CD4-positive, alpha-beta memory T cell (primary cell): ENCODE measurements at regions not wholly inside any gene's neighbourhood (a gene's known extent, or its start where the extent isn't known, plus 50 kb on each side); places are given as distances from the start of the nearest gene placed in this dataset.

Source experiments
- CTCF ChIA-PET: fragments of 350-600 bp; sonication (Branson Sonifier 250); formaldehyde crosslinking; loops from one replicate; lab custom pipeline; 2021; ENCODE audit warnings: inconsistent platforms; ENCODE audit not compliant: partially characterized antibody; lab: Charles Lee
- POLR2A ChIA-PET: fragments of 350-600 bp; sonication (Branson Sonifier 250); formaldehyde crosslinking; loops from one replicate; lab custom pipeline; 2021; ENCODE audit not compliant: partially characterized antibody; lab: Charles Lee
- DNase-seq, 5 donors: peaks; one replicate each; pipeline versions ENCODE4 v3.0.0 to v3.0.0-alpha.2; 2020 to 2022; ENCODE audit warnings: mixed read lengths in 1 of 5
- H3K27ac ChIP-seq: one replicate; pipeline ENCODE4 v1.7.0; 2013; ENCODE audit warnings: low read depth, low read length
- H3K27me3 ChIP-seq: 2 replicates; pipeline ENCODE4 v1.7.0; 2013; ENCODE audit warnings: mild to moderate bottlenecking, low read length, moderate library complexity; ENCODE audit not compliant: insufficient read depth
- H3K36me3 ChIP-seq: 2 replicates; pipeline ENCODE4 v1.7.0; 2013; ENCODE audit warnings: mild to moderate bottlenecking, low read length, moderate library complexity; ENCODE audit not compliant: insufficient read depth
- H3K4me1 ChIP-seq: 2 replicates; pipeline ENCODE4 v1.7.0; 2013; ENCODE audit warnings: mild to moderate bottlenecking, low read length, moderate library complexity; ENCODE audit not compliant: insufficient read depth
- H3K4me3 ChIP-seq, 2 donors: one replicate each; pipeline ENCODE4 v1.7.0; 2013; ENCODE audit warnings: low read length in 2 of 2, mild to moderate bottlenecking in 1 of 2
- H3K9me3 ChIP-seq, 2 donors: one replicate each; pipeline ENCODE4 v1.7.0; 2013; ENCODE audit warnings: low read length in 2 of 2, control low read depth in 1 of 2; ENCODE audit not compliant: control insufficient read depth in 1 of 2
- H3K27ac Mint-ChIP-seq, 7 donors: one replicate each; pipeline ENCODE4 v1.8.0; 2020 to 2021; ENCODE audit warnings: mixed read lengths in 7 of 7, mild to moderate bottlenecking in 6 of 7, inconsistent platforms in 3 of 7, moderate library complexity in 3 of 7
- H3K27me3 Mint-ChIP-seq, 2 donors: one replicate each; pipeline ENCODE4 v1.8.0; 2020 to 2021; ENCODE audit warnings: mixed read lengths in 2 of 2
- H3K36me3 Mint-ChIP-seq, 2 donors: one replicate each; pipeline ENCODE4 v1.8.0; 2020 to 2021; ENCODE audit warnings: mixed read lengths in 2 of 2, inconsistent platforms in 1 of 2, mild to moderate bottlenecking in 1 of 2
- H3K4me1 Mint-ChIP-seq, 4 donors: one replicate each; pipeline ENCODE4 v1.8.0; 2020 to 2021; ENCODE audit warnings: mixed read lengths in 4 of 4, mild to moderate bottlenecking in 1 of 4
- H3K4me3 Mint-ChIP-seq, 8 donors: one replicate each; pipeline ENCODE4 v1.8.0; 2020 to 2021; ENCODE audit warnings: mixed read lengths in 8 of 8, mild to moderate bottlenecking in 7 of 8, moderate library complexity in 6 of 8, inconsistent platforms in 3 of 8
- H3K9me3 Mint-ChIP-seq, 8 donors: one replicate each; pipeline ENCODE4 v1.8.0; 2020 to 2021; ENCODE audit warnings: mixed read lengths in 8 of 8, mild to moderate bottlenecking in 5 of 8, inconsistent platforms in 3 of 8, moderate library complexity in 1 of 8
- intact Hi-C: fragments of 100-400 bp; cut with micrococcal nuclease; formaldehyde crosslinking; loops from one replicate; pipeline ENCODE4 v1.15.1; 2023

DNA sequence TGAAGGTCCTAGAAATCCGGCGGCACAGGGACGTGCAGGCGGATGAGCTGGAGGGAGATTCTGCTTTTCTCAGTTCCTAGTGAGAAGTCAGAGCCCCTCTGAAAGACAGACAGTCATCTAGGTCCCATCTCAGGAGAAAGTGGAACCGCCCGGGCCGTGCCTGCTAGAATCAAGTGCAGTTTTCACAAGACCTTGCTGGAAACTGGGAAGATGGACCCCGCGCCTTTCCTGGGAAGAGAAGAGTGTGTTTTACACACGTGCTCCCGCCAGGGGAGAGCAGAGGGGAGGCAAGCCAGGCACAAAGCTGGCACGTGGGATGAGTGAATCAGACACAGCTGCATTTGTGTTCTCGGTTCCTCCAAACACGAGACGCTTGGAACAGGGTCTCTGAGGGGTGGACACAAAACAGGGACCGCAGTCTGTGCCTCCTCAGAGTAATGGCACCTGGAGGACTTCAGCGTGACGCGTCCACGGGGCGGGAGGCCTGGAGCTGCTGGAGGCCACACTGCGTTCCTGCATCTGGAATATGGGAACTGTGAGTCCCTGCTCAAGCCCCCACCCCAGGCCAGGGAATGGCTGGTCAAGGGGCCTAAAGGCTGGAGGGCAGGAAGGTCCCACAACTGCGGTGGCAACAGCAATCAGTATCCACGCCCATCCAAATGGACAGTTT, 218.3 kb downstream of the BRD1 start:
- H3K9me3 Mint-ChIP-seq = peaks cover 0 to 22% (median 19%) of the 10 kb centered on the region in 8 donors
- H3K27me3 Mint-ChIP-seq = no peaks in the 10 kb centered on the region

DNA sequence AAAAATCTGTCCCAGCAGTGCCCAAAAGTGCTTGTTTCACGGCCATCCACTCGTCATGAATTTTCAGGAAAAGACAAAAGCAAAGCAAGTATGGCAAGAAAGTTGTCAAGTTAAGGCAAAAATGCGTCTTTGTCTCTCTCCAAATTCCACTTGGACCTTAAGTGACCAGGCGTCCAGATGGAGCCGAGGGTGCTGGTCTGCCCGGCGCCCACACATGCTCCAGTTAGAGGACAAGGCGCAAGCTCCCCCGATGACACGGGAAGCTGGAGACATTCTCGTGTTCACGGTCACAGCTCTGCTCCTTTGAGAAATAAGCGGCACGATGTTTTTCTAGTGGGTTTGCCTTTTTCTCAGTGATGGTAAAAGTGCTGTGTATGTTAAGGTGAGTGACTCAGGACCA, 219.0 kb downstream of the BRD1 start:
- Mint-ChIP-seq H3K36me3 (peaks cover 17 to 23% of the 10 kb centered on the region in 2 donors), H3K27ac (no peak overlapping the region), H3K4me1 (peaks cover 0 to 2% (median 0%) of the 10 kb centered on the region in 4 donors), H3K4me3 (no peak overlapping the region), H3K27me3 (no peaks in the 10 kb centered on the region), H3K9me3 (peaks cover 0 to 29% (median 22%) of the 10 kb centered on the region in 8 donors)
- Histone ChIP-seq H3K36me3 (no peaks in the 10 kb centered on the region), H3K4me1 (no peaks in the 10 kb centered on the region), H3K27me3 (no peaks in the 10 kb centered on the region), H3K9me3 (peaks cover 0 to 3% of the 10 kb centered on the region in 2 donors), H3K27ac (no peak overlapping the region), H3K4me3 (no peak overlapping the region)
- DNase-seq = no peak
- POLR2A ChIA-PET = no interaction called here
- intact Hi-C loops = no loop called here
- CTCF ChIA-PET = no interaction called here

More for the DNA sequence above, 218.3 kb downstream of the BRD1 start:
- H3K4me1 ChIP-seq = no peaks in the 10 kb centered on the region
- intact Hi-C loops = no loop called here
- no peak overlapping the region for H3K27ac ChIP-seq
- Mint-ChIP-seq H3K4me1 (peaks cover 0 to 2% (median 0%) of the 10 kb centered on the region in 4 donors), H3K36me3 (peaks cover 16% of the 10 kb centered on the region in 2 donors), H3K4me3 (no peak overlapping the region), H3K27ac (no peak overlapping the region)
- POLR2A ChIA-PET = no interaction called here
- no peaks in the 10 kb centered on the region for H3K36me3 ChIP-seq
- CTCF ChIA-PET = no interaction called here
- H3K4me3 ChIP-seq = no peak overlapping the region
- DNase-seq = no peak
- peaks cover 0 to 3% of the 10 kb centered on the region in 2 donors for H3K9me3 ChIP-seq
- no peaks in the 10 kb centered on the region for H3K27me3 ChIP-seq

DNA sequence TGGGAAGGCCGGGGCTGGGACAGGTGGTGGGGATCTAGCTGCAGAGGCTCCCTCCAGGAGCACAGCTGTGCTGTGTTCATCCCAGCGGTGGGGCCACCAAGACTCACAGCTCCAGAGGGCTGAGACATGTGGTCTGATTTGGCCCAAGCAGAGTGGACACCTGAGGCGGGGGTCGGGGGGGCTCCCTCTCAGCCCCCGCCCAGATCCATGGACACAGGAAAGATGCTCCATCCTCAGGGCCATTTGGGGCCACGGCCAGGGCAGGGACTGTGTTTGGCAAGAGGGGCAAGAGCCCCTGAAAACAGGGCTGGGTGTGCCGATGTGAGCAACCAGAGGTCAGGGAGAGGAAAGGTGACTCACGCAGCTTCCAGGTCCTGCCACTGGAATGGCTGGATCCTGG, 219.4 kb downstream of the BRD1 start:
- DNase-seq = no peak
- ChIA-PET POLR2A (no interaction called here), CTCF (no interaction called here)
- H3K27ac ChIP-seq = no peak overlapping the region
- Mint-ChIP-seq H3K27ac (peak overlapping the region in 1 of 7 donors; percentile 3), H3K4me3 (no peak overlapping the region), H3K36me3 (peaks cover 17 to 24% of the 10 kb centered on the region in 2 donors), H3K27me3 (no peaks in the 10 kb centered on the region), H3K9me3 (peaks cover 0 to 29% (median 20%) of the 10 kb centered on the region in 8 donors), H3K4me1 (peaks cover 0 to 4% (median 0%) of the 10 kb centered on the region in 4 donors)
- H3K4me1 ChIP-seq = no peaks in the 10 kb centered on the region
- no peak overlapping the region for H3K4me3 ChIP-seq
- no peaks in the 10 kb centered on the region for H3K27me3 ChIP-seq
- peaks cover 0 to 3% of the 10 kb centered on the region in 2 donors for H3K9me3 ChIP-seq
- no peaks in the 10 kb centered on the region for H3K36me3 ChIP-seq
- intact Hi-C loops = no loop called here

DNA sequence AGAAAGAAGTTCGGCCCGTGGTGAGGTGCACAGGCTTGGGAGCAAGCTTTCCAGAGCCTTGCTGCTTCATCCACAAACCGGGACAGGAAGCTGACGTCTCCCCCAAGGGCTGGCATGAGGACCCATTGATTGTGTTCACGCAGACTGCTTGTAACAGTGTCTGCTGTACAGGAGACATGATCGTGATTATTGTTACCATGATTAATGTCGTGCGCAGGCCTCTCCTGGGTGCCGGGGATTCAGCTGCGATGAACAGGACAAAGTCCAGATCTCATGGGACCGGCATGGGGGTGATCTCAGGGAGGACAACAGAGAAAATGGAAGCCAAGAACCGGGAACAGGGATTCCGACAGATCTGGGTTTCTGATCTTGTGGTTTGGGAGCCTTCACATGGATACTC, 219.9 kb downstream of the BRD1 start:
- Mint-ChIP-seq H3K27ac (peak overlapping the region in 1 of 7 donors; percentile 3), H3K4me1 (peaks cover 0 to 4% (median 0%) of the 10 kb centered on the region in 4 donors), H3K36me3 (peaks cover 15 to 25% of the 10 kb centered on the region in 2 donors), H3K4me3 (no peak overlapping the region), H3K9me3 (peaks cover 0 to 25% (median 16%) of the 10 kb centered on the region in 8 donors), H3K27me3 (no peaks in the 10 kb centered on the region)
- Histone ChIP-seq H3K27ac (no peak overlapping the region), H3K27me3 (no peaks in the 10 kb centered on the region), H3K9me3 (peaks cover 0 to 3% of the 10 kb centered on the region in 2 donors), H3K36me3 (no peaks in the 10 kb centered on the region), H3K4me1 (no peaks in the 10 kb centered on the region), H3K4me3 (no peak overlapping the region)
- ChIA-PET POLR2A (no interaction called here), CTCF (no interaction called here)
- intact Hi-C loops = no loop called here
- DNase-seq = no peak

DNA sequence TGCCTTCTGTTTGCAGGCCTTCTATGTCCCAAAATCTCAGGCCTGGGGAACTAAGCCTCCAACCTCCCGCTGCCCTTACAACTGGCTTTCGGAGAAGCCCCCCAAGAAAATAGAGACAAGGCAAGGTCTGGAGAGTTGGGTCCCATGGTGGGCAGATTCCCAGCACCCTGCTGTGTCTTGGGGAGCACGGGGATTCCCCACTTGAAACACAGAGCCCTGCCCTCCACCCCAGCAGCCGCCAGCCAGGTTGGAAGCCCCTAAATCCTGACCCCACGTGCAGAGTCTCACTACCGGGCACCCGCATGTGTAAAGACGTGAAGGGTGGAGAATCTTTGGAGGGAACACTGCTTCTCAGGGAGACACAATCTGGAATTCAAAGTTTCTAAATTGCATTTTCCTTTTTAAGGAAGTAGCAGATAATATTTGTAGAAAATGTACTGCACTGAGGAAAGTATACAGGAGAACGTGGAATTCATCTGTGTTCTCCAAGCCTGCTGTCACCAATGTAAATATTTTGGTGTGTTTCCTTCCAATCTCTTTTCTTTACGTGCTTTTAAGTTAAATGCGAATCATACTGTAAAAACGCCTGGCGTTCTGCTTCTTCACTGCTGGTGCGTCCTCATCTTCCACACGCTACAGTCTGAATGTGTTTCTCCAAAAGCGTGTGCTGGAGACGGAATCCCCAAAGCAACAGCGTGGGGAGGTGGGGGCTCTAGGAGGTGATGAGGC, 220.9 kb downstream of the BRD1 start:
- Histone ChIP-seq H3K27me3 (no peaks in the 10 kb centered on the region), H3K4me3 (no peak overlapping the region), H3K36me3 (no peaks in the 10 kb centered on the region), H3K9me3 (peaks cover 0 to 3% of the 10 kb centered on the region in 2 donors), H3K27ac (no peak overlapping the region), H3K4me1 (no peaks in the 10 kb centered on the region)
- intact Hi-C loops = no loop called here
- ChIA-PET CTCF (no interaction called here), POLR2A (no interaction called here)
- H3K4me1 Mint-ChIP-seq = peaks cover 0 to 4% (median 0%) of the 10 kb centered on the region in 4 donors
- H3K27me3 Mint-ChIP-seq = no peaks in the 10 kb centered on the region
- H3K9me3 Mint-ChIP-seq = peaks cover 0 to 22% (median 14%) of the 10 kb centered on the region in 8 donors
- H3K27ac Mint-ChIP-seq = no peak overlapping the region
- DNase-seq = no peak
- H3K36me3 Mint-ChIP-seq = peaks cover 14 to 31% of the 10 kb centered on the region in 2 donors
- no peak overlapping the region for H3K4me3 Mint-ChIP-seq

DNA sequence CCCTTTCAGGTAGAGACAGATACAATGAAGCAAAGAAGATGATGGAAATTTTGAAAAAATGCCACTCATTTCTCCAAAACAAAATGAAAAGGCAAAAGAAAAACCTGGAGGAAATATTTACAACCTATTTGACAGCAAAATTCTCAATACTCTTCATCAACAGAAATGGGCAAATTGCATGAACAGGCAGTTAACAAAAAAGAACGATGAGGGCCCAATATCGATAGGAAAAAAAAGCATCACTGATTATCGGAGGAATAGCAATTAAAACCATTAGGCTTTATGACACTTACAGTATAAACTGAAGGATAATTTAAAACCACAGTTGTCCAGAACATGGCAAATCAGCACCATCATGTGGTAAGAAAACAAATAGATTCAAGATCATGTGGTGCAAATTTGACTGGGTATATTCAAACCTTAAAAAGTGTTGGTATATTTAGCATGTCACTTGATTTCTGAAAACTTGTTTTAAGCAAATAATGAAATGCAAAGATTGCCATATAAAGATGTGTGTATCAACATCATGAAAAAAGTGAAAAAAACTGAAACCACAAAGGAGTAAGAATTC, 222.9 kb downstream of the BRD1 start:
- Histone ChIP-seq H3K27me3 (no peaks in the 10 kb centered on the region), H3K27ac (no peak overlapping the region), H3K36me3 (no peaks in the 10 kb centered on the region), H3K4me3 (no peak overlapping the region), H3K9me3 (peaks cover 0 to 3% of the 10 kb centered on the region in 2 donors), H3K4me1 (peaks cover 6% of the 10 kb centered on the region)
- Mint-ChIP-seq H3K27ac (no peak overlapping the region), H3K9me3 (peaks cover 0 to 22% (median 14%) of the 10 kb centered on the region in 8 donors), H3K27me3 (no peaks in the 10 kb centered on the region), H3K4me3 (no peak overlapping the region), H3K36me3 (peaks cover 15 to 31% of the 10 kb centered on the region in 2 donors), H3K4me1 (peaks cover 8 to 10% (median 9%) of the 10 kb centered on the region in 4 donors)
- intact Hi-C loops = no loop called here
- CTCF ChIA-PET = no interaction called here
- DNase-seq = no peak
- POLR2A ChIA-PET = no interaction called here

DNA sequence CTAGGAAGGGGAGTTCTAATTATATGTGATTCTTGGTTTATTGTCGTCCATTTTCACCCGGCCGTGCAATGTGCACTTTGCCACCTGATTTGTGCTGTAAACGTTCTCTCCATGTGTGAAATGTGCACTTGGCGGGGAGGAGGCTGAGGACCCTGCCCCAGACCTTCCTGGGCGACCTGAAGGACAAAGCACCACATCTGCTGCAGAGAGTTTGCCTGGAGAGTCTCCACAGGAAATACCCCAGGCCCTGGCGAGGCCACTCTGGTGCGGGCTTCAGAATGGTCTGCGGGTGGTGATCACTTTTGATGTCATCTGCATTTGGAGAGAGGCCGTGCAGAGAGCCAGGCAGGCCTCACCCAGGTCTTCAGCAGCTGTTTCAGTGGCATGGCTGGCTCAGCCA, 224.7 kb downstream of the BRD1 start:
- Histone ChIP-seq H3K9me3 (peaks cover 0 to 3% of the 10 kb centered on the region in 2 donors), H3K27ac (no peak overlapping the region), H3K4me3 (no peak overlapping the region), H3K4me1 (peaks cover 6% of the 10 kb centered on the region), H3K36me3 (no peaks in the 10 kb centered on the region), H3K27me3 (no peaks in the 10 kb centered on the region)
- peaks cover 15 to 26% of the 10 kb centered on the region in 2 donors for H3K36me3 Mint-ChIP-seq
- no peak overlapping the region for H3K4me3 Mint-ChIP-seq
- intact Hi-C loops = no loop called here
- peaks cover 0 to 22% (median 14%) of the 10 kb centered on the region in 8 donors for H3K9me3 Mint-ChIP-seq
- no peak for DNase-seq
- ChIA-PET CTCF (no interaction called here), POLR2A (no interaction called here)
- H3K27ac Mint-ChIP-seq = no peak overlapping the region
- H3K27me3 Mint-ChIP-seq = no peaks in the 10 kb centered on the region
- peaks cover 8 to 10% (median 9%) of the 10 kb centered on the region in 4 donors for H3K4me1 Mint-ChIP-seq
